Endothelial cell of umbilical vein (primary cell): ENCODE measurements at regions not wholly inside any gene's neighbourhood (a gene's known extent, or its start where the extent isn't known, plus 50 kb on each side); places are given as distances from the start of the nearest gene placed in this dataset.

Source experiments
- BruUV-seq: library from RNA; stranded (reverse); fragments of 400-500 nt; replicated peaks from 2 replicates; lab custom pipeline; 2021; lab: Mats Ljungman, UMichigan
- CTCF ChIA-PET: fragments of 300-600, 350-600 bp; sonication (Branson Sonifier 250); formaldehyde crosslinking; loops from one replicate; lab custom pipeline; 2021; ENCODE audit warnings: antibody characterized with exemption, inconsistent platforms; lab: Charles Lee
- POLR2A ChIA-PET: fragments of 300-600, 350-600 bp; sonication (Branson Sonifier 250); formaldehyde crosslinking; loops from one replicate; lab custom pipeline; 2021; ENCODE audit warnings: antibody characterized with exemption, inconsistent platforms; lab: Charles Lee
- DNase-seq: peaks from one replicate; pipeline ENCODE4 v3.0.0-alpha.2; 2011; ENCODE audit warnings: low read depth, low spot score
- FAIRE-seq: peaks from 2 replicates; lab custom pipeline; 2011; peaks lifted over from hg19 to GRCh38; lab: Jason Lieb, UNC
- H2AFZ ChIP-seq: 2 replicates; pipeline ENCODE4 v1.6.0; 2012; ENCODE audit warnings: low read depth, low read length, control low read depth, inconsistent platforms
- H3K27ac ChIP-seq: 2 replicates; pipeline ENCODE4 v1.5.1; 2011; ENCODE audit warnings: low read depth, mild to moderate bottlenecking, control low read depth, low read length, moderate library complexity; ENCODE audit not compliant: insufficient read depth
- H3K27me3 ChIP-seq, 2 experiments: 2 replicates each; pipeline versions ENCODE4 v1.6.0 to v1.6.1; 2011; ENCODE audit warnings: low read length in 2 of 2, mixed read lengths in 1 of 2; ENCODE audit not compliant: control insufficient read depth in 2 of 2, insufficient read depth in 2 of 2
- H3K36me3 ChIP-seq, 2 experiments: 2 replicates in 1 of 2; 3 replicates in 1 of 2; pipeline ENCODE4 v1.5.1; 2011; ENCODE audit warnings: low read length in 2 of 2, mild to moderate bottlenecking in 1 of 2, moderate library complexity in 1 of 2; ENCODE audit not compliant: control insufficient read depth in 2 of 2, insufficient read depth in 2 of 2; ENCODE audit errors: extremely low read depth in 1 of 2
- H3K4me1 ChIP-seq: 3 replicates; pipeline ENCODE4 v1.5.1; 2011; ENCODE audit warnings: mild to moderate bottlenecking, low read length; ENCODE audit not compliant: control insufficient read depth, insufficient read depth; ENCODE audit errors: extremely low read depth
- H3K4me2 ChIP-seq: 2 replicates; pipeline ENCODE4 v1.6.1; 2011; ENCODE audit warnings: low read length, control low read depth, mixed read lengths; ENCODE audit not compliant: insufficient read depth
- H3K4me3 ChIP-seq, 3 experiments: fragments of 200-600 bp in 1 of 3; sonication (generic), shearing (Covaris generic) in 1 of 3; replicated peaks in 1 of 3; 2 replicates each; pipeline ENCODE4 v1.5.1; 2011 to 2016; ENCODE audit warnings: control low read depth in 3 of 3, low read length in 3 of 3, mild to moderate bottlenecking in 2 of 3, inconsistent platforms in 1 of 3, low read depth in 1 of 3, moderate library complexity in 1 of 3; ENCODE audit not compliant: insufficient read depth in 1 of 3
- H3K79me2 ChIP-seq: 2 replicates; pipeline ENCODE4 v1.6.0; 2012; ENCODE audit warnings: low read length, inconsistent platforms; ENCODE audit not compliant: control insufficient read depth, insufficient read depth
- H3K9ac ChIP-seq: replicated peaks from 2 replicates; pipeline ENCODE3; 2011; ENCODE audit warnings: low read length, control low read depth; ENCODE audit not compliant: insufficient read depth; ENCODE audit errors: extremely low read depth
- H3K9me1 ChIP-seq: replicated peaks from 3 replicates; pipeline ENCODE4 v1.6.0; 2011; ENCODE audit warnings: mild to moderate bottlenecking, low read length; ENCODE audit not compliant: control insufficient read depth, insufficient read depth; ENCODE audit errors: extremely low read depth
- H3K9me3 ChIP-seq: replicated peaks from 2 replicates; pipeline ENCODE4 v1.5.1; 2012; ENCODE audit warnings: low read length, inconsistent platforms; ENCODE audit not compliant: control insufficient read depth, insufficient read depth
- H4K20me1 ChIP-seq: replicated peaks from 2 replicates; pipeline ENCODE3; 2011; ENCODE audit warnings: mild to moderate bottlenecking, low read length; ENCODE audit not compliant: control insufficient read depth, insufficient read depth; ENCODE audit errors: extremely low read depth
- EZH2 ChIP-seq: IDR thresholded peaks from 2 replicates; pipeline ENCODE4 v1.6.1; 2012; ENCODE audit warnings: borderline replicate concordance, low read depth, mild to moderate bottlenecking, moderate library complexity, low read length, inconsistent platforms; ENCODE audit not compliant: severe bottlenecking
- FOS ChIP-seq: IDR thresholded peaks from 2 replicates; pipeline ENCODE4 v1.6.1; 2011; ENCODE audit warnings: mild to moderate bottlenecking, low read length, moderate library complexity, borderline replicate concordance; ENCODE audit not compliant: insufficient read depth
- GATA2 ChIP-seq: IDR thresholded peaks from 2 replicates; pipeline ENCODE4 v1.7.0; 2011; ENCODE audit warnings: low read depth, mild to moderate bottlenecking, moderate library complexity, mixed read lengths, low read length; ENCODE audit not compliant: insufficient read length, insufficient read depth
- JUN ChIP-seq: IDR thresholded peaks from 2 replicates; pipeline ENCODE4 v1.6.1; 2011; ENCODE audit warnings: borderline replicate concordance, low read depth; ENCODE audit not compliant: insufficient read length, insufficient read depth
- MYC ChIP-seq: IDR thresholded peaks from one replicate; pipeline ENCODE4 v1.6.1; 2011; ENCODE audit warnings: mild to moderate bottlenecking, low read depth, low read length
- POLR2A ChIP-seq: IDR thresholded peaks from 2 replicates; pipeline ENCODE4 v1.6.1; 2012; ENCODE audit warnings: low read depth, mild to moderate bottlenecking, control low read depth, low read length
- POLR2AphosphoS5 ChIP-seq: IDR thresholded peaks from 2 replicates; pipeline ENCODE4 v1.6.1; 2012; ENCODE audit warnings: low read depth, mild to moderate bottlenecking, control low read depth, low read length, moderate library complexity; ENCODE audit not compliant: insufficient read depth
- dilution Hi-C: fragments of 300-500 bp; cut with MboI; formaldehyde crosslinking; loops from one replicate; pipeline ENCODE4 v1.15.0; 2019; ENCODE audit warnings: low sequenced_read_pairs; ENCODE audit not compliant: extremely low pct_ligation_motif_present
- intact Hi-C: fragments of 100-400 bp; cut with micrococcal nuclease; formaldehyde crosslinking; loops from one replicate; pipeline ENCODE4 v1.10.0; 2022
- TF ChIP-seq, protein P1 (sequence below): IDR thresholded peaks from 2 replicates; pipeline ENCODE4 v1.6.1; 2011; ENCODE audit not compliant: insufficient read depth, insufficient read length
- TF ChIP-seq, protein P2 (sequence below), 2 donors: IDR thresholded peaks; 1 replicate in 1 of 2; 2 replicates in 1 of 2; pipeline ENCODE4 v1.5.1; 2011; ENCODE audit warnings: low read length in 2 of 2, mild to moderate bottlenecking in 2 of 2, moderate library complexity in 2 of 2, control low read depth in 1 of 2, inconsistent platforms in 1 of 2, low read depth in 1 of 2; ENCODE audit not compliant: insufficient read depth in 1 of 2; ENCODE audit errors: extremely low read depth in 1 of 2

DNA sequence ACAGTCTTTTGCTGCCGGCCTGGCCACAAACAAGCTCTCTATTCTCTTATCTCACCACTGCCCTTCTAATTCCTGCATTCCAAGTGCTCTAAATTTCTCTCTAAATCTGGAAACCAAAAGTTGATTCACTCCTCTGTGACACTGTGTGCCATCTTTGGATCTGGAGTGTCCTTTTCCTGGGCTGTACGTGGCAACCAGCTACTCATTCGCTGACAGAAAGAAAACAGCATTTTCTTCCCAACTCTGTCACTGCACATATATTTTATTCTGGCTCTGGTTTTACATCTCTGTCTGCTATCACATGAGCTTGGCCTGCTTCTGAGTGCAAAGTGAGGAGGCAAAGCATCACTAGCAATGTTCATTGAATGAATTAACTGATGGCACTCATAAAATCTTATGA, 397.2 kb upstream of the MAP3K7 start:
- no TSS peak for BruUV-seq
- DNase-seq (no peak), FAIRE-seq (no peak)
- Histone ChIP-seq H3K9me1 (no peaks in the 10 kb centered on the region), H3K4me1 (no peaks in the 10 kb centered on the region), H3K9me3 (no peaks in the 10 kb centered on the region), H3K9ac (no peak overlapping the region), H3K4me3 (no peak overlapping the region), H2AFZ (no peak overlapping the region), H4K20me1 (no peaks in the 10 kb centered on the region), H3K27ac (no peak overlapping the region), H3K4me2 (no peak overlapping the region), H3K27me3 (no peaks in the 10 kb centered on the region), H3K36me3 (no peaks in the 10 kb centered on the region), H3K79me2 (no peaks in the 10 kb centered on the region)
- POLR2A ChIA-PET = no interaction called here
- intact Hi-C loops = no loop called here
- dilution Hi-C loops = no loop called here
- CTCF ChIA-PET = no interaction called here
- no peak for TF ChIP-seq MYC
- no peak for TF ChIP-seq FOS
- TF ChIP-seq EZH2 = no peak
- TF ChIP-seq POLR2AphosphoS5 = no peak
- TF ChIP-seq, protein P1, sequence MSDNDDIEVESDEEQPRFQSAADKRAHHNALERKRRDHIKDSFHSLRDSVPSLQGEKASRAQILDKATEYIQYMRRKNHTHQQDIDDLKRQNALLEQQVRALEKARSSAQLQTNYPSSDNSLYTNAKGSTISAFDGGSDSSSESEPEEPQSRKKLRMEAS = no peak
- TF ChIP-seq, protein P2, sequence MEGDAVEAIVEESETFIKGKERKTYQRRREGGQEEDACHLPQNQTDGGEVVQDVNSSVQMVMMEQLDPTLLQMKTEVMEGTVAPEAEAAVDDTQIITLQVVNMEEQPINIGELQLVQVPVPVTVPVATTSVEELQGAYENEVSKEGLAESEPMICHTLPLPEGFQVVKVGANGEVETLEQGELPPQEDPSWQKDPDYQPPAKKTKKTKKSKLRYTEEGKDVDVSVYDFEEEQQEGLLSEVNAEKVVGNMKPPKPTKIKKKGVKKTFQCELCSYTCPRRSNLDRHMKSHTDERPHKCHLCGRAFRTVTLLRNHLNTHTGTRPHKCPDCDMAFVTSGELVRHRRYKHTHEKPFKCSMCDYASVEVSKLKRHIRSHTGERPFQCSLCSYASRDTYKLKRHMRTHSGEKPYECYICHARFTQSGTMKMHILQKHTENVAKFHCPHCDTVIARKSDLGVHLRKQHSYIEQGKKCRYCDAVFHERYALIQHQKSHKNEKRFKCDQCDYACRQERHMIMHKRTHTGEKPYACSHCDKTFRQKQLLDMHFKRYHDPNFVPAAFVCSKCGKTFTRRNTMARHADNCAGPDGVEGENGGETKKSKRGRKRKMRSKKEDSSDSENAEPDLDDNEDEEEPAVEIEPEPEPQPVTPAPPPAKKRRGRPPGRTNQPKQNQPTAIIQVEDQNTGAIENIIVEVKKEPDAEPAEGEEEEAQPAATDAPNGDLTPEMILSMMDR (IDR thresholded peaks at IDR 0.05; ENCODE audit: extremely low read depth in 1 of 2, insufficient read depth in 1 of 2, low read depth in 1 of 2, low read length in 2 of 2) = no peak
- no peak for TF ChIP-seq POLR2A
- TF ChIP-seq JUN = no peak
- no peak for TF ChIP-seq GATA2
